ACC112 (cell line): ENCODE measurements at regions not wholly inside any gene's neighbourhood (a gene's known extent, or its start where the extent isn't known, plus 50 kb on each side); places are given as distances from the start of the nearest gene placed in this dataset.
"Not testable (repeated sequence)": the region's sequence is repeated elsewhere in the genome, so short reads cannot be mapped to it uniquely, and the experiment has no call there.

ENCODE experiments used
- H2AFZ ChIP-seq: fragments of 200-600 bp; sonication (generic); one replicate; pipeline ENCODE4 v1.6.0; 2017; ENCODE audit warnings: antibody characterized with exemption, low read length; ENCODE audit not compliant: unreplicated experiment
- H3K27ac ChIP-seq: fragments of 200-600 bp; sonication (generic); 2 replicates; pipeline ENCODE4 v1.5.1; 2014; ENCODE audit warnings: low read depth, mild to moderate bottlenecking, antibody characterized with exemption, low read length, moderate library complexity
- H3K27me3 ChIP-seq: fragments of 200-600 bp; sonication (generic); 2 replicates; pipeline ENCODE4 v1.6.1; 2014; ENCODE audit warnings: mild to moderate bottlenecking, antibody characterized with exemption, low read length, moderate library complexity, mixed read lengths; ENCODE audit not compliant: insufficient read depth
- H3K36me3 ChIP-seq: fragments of 200-600 bp; sonication (generic); 2 replicates; pipeline ENCODE4 v1.6.1; 2016; ENCODE audit warnings: mild to moderate bottlenecking, antibody characterized with exemption, low read length, moderate library complexity, mixed read lengths; ENCODE audit not compliant: insufficient read depth
- H3K4me1 ChIP-seq: fragments of 200-600 bp; sonication (generic); one replicate; pipeline ENCODE4 v1.6.1; 2016; ENCODE audit warnings: low read length, mixed read lengths; ENCODE audit not compliant: insufficient read depth, unreplicated experiment, control insufficient read depth
- H3K4me3 ChIP-seq: fragments of 200-600 bp; sonication (generic); 2 replicates; pipeline ENCODE4 v1.5.1; 2014; ENCODE audit warnings: mild to moderate bottlenecking, low read depth, low read length
- H3K79me2 ChIP-seq: fragments of 200-600 bp; sonication (generic); one replicate; pipeline ENCODE4 v1.6.0; 2016; ENCODE audit warnings: low read length; ENCODE audit not compliant: control insufficient read depth, unreplicated experiment, insufficient read depth

DNA sequence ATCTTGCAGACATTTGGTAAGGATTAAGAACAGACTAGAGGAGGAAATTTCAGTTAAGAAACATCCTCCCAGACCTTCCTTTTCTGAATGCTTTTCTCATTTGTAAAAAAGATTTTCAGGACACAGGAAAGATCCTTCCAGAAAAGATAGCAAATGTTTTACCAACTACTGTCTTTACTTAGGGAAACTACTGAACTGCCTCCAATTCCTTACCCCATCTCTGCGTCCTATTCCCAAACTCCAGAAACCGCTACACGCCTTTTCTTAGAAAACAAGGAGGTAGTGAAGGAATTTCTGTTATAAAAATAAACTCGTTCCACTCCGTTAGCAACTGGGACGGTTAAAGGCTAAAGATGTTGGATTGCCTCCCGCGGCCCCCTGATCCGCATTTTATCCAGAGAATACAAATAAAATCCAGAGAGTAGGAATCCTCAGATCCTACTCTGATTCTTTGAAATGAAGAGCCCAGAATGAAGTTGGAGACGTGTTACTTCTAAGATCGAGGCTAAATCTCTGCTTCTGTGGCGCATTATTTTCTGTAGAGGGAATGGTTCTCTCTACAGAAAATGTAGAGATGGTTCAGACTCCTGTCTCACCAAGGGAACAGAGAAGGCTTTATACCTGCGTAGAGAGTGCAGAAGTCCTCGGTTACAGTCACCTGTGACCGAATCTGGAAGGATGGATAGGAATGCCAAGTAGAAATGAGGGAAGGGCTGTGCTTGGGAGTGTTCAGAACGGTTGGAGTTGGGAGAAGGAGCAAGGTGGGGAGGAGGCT, 133.0 kb downstream of the GPX5 start:
- Histone ChIP-seq H3K27me3 (peaks cover 54% of the 10 kb centered on the region), H2AFZ (peak overlapping the region; percentile 53), H3K79me2 (no peaks in the 10 kb centered on the region), H3K27ac (no peak overlapping the region), H3K4me3 (peak overlapping the region; percentile 81), H3K4me1 (peaks cover 5% of the 10 kb centered on the region), H3K36me3 (no peaks in the 10 kb centered on the region)

DNA sequence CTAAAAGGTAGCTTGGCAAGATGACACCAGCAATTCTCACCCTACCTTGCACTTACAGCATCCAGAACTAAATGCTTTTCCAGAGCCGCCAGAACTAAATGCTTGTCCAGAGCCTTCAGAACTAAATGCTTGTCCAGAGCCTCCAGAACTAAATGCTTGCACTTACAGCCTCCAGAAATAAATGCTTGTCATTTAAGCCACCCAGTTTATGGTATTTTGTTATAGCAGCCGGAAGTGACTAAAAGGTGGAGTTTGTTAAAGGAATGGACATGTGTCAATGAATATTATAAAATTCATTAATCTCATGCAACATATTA, 133.5 kb downstream of the GPX5 start:
- Histone ChIP-seq H3K27ac (no peak overlapping the region), H3K79me2 (no peaks in the 10 kb centered on the region), H3K4me3 (peak overlapping the region; percentile 81), H3K36me3 (no peaks in the 10 kb centered on the region), H3K27me3 (peaks cover 54% of the 10 kb centered on the region), H3K4me1 (peaks cover 5% of the 10 kb centered on the region), H2AFZ (no peak overlapping the region)

DNA sequence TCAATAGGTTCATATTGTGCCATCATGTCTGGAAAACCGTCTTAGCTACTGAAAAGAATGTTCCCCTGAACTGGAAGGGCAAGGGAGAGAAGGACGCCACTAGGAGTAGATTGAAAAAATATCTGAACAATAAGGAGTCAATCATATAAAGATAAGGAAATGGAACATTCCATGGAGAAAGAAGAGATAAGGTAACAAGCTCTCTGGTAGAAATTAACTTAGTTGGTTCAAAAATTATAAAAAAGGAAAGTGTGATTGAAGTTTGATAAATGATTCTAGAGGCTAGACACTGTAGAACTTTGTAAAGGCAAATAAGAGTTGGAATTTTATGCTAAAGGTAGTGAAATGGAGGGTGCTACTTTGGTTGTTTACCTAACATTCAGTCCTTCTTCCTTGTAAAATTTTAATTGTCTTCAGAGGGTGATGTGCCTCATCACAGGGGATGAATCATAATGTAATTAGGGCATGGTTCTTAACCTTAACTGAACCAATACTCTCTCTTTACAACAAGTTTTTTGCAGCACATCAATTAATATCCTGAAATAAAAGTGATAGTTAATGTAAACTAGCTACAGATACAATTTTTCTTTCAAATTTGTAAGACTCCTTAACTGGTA, 135.5 kb downstream of the GPX5 start:
- H3K36me3 ChIP-seq = no peaks in the 10 kb centered on the region
- H3K4me3 ChIP-seq = no peak overlapping the region
- no peak overlapping the region for H2AFZ ChIP-seq
- H3K27ac ChIP-seq = no peak overlapping the region
- no peaks in the 10 kb centered on the region for H3K79me2 ChIP-seq
- H3K4me1 ChIP-seq = peaks cover 5% of the 10 kb centered on the region
- peaks cover 46% of the 10 kb centered on the region for H3K27me3 ChIP-seq

DNA sequence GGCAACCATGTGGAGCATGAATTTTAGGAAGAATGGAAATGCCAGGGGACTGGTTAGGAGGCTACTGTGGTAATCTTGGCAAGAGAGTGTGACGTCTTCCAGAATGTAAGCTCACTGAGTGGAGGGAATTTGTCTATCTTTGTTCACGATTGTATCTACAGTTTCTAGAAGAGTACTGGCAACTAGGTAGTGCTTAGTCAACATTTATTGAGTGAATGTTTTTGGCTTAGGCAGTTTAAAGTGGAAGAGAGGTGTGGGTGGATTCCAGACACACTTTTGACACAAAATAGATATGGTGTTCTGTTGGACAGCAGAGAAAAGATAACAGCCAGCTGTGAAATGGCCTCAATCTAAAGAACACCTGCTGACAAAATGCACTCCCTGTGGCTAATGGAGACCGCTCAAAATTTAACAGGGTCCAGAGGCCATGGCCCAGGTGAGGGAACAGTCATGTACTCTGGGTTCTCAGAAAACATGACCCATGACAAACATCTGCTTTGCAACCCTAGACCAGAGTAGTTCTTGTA, 139.3 kb downstream of the GPX5 start:
- Histone ChIP-seq H3K79me2 (no peaks in the 10 kb centered on the region), H2AFZ (no peak overlapping the region), H3K4me1 (no peaks in the 10 kb centered on the region), H3K27ac (no peak overlapping the region), H3K27me3 (peaks cover 37% of the 10 kb centered on the region), H3K4me3 (no peak overlapping the region), H3K36me3 (no peaks in the 10 kb centered on the region)

DNA sequence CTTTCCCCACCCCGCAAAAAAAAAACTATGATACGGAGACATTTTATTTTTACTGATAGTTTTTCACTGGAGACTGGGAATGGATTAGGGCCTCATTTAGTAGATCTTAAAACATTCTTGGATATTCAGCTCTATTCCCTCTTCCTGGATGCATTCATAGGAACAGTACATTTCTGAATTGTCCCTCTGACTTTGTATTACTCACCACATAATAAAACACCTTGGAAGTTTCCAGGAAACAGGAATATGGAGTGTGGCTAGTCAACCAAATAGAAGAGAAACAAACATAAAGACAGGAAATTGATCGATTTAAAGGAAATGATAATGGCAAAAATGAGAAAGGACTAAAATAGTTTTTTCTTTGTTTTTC, 147.7 kb downstream of the GPX5 start:
- no peak overlapping the region for H3K27ac ChIP-seq
- peaks cover 26% of the 10 kb centered on the region for H3K27me3 ChIP-seq
- no peaks in the 10 kb centered on the region for H3K36me3 ChIP-seq
- no peak overlapping the region for H2AFZ ChIP-seq
- H3K4me3 ChIP-seq = no peak overlapping the region; the same call in 1 of the 2 replicates
- no peaks in the 10 kb centered on the region for H3K4me1 ChIP-seq
- H3K79me2 ChIP-seq = no peaks in the 10 kb centered on the region

DNA sequence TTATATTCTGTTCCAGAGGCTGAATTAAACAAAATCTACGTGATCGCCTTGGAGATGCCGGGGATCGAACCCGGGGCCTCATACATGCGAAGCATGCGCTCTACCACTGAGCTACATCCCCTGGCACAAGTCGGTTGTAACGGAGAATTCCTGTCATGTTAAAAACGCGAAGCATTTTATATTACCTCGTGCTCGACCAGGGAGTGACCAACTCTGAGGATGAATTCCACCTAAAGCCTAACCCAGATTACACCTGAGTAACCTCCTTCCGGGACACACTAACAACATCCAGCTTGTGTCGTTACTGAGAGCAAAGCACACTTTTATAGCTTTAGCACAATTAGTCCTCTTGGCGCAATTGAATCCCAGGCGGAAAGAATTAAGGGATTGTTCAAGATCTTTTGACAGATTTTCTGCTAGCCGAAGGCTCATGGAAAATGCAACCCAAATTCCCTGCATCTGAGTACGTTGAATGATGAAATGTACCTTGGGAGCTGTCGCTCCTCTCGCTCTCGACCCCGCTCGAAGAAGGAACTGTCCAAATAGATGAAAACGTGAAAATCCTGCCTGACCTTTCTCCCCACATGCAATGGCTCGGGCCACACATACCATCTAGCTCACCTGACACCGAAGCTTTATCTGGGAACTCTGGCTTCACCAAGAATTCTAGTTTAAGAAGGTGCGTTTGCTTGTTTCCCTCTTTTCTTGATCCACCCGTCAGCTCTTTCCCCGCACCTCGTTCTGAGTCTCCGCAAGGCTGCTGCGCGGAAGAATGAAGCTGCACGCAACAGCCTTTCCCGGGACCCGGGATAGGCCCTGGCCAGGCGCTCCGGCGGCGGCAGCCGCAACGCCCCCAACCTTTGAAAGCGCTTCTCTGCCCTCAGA, 148.3 kb downstream of the GPX5 start:
- peak overlapping the region; percentile 89 for H3K4me3 ChIP-seq
- H3K27me3 ChIP-seq = peaks cover 27% of the 10 kb centered on the region
- H3K79me2 ChIP-seq = no peaks in the 10 kb centered on the region
- no peak overlapping the region for H3K27ac ChIP-seq
- H3K4me1 ChIP-seq = no peaks in the 10 kb centered on the region
- H2AFZ ChIP-seq = peak overlapping the region; percentile 79
- no peaks in the 10 kb centered on the region for H3K36me3 ChIP-seq

DNA sequence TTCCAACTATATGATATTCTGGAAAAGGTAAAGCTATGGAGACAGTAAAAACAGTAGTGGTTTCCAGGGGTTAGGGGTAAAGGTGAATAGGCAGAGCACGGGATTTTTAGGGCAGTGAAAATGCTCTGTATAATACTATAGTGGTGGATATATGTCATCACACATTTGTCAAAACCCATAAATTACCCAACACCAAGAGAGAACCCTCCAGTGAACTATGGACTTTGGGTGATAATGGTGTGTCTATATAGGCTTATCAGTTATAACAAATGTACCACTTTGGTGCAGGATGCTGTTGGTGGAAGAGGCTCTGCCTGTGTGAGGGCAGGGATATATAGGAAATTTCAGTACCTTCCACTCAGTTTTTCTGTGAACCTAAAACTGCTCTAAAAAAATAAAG, 149.9 kb downstream of the GPX5 start:
- no peak overlapping the region for H3K4me3 ChIP-seq
- H3K27me3 ChIP-seq = peaks cover 40% of the 10 kb centered on the region
- H3K36me3 ChIP-seq = no peaks in the 10 kb centered on the region
- H3K27ac ChIP-seq = no peak overlapping the region
- no peaks in the 10 kb centered on the region for H3K79me2 ChIP-seq
- H2AFZ ChIP-seq = no peak overlapping the region
- no peaks in the 10 kb centered on the region for H3K4me1 ChIP-seq

DNA sequence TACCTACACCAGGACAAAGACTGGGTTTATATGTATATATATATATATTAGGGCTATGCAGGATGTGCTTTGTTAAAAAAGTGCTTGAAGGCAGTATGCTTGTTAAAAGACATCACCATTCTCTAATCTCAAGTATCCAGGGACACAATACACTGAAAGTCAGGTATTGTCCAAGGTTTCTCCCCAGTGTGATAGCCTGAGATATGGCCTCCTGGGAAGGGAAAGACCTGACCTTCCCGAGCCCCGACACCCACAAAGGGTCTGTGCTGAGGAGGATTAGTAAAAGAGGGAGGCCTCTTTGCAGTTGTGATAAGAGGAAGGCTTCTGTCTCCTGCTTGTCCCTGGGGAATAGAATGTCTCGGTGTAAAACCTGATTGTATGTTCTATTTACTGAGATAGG, 156.9 kb downstream of the GPX5 start:
- Histone ChIP-seq H3K79me2 (no peaks in the 10 kb centered on the region), H2AFZ (no peak overlapping the region), H3K27me3 (peaks cover 36% of the 10 kb centered on the region), H3K27ac (no peak overlapping the region), H3K4me3 (no peak overlapping the region), H3K4me1 (peaks cover 4% of the 10 kb centered on the region), H3K36me3 (no peaks in the 10 kb centered on the region)

DNA sequence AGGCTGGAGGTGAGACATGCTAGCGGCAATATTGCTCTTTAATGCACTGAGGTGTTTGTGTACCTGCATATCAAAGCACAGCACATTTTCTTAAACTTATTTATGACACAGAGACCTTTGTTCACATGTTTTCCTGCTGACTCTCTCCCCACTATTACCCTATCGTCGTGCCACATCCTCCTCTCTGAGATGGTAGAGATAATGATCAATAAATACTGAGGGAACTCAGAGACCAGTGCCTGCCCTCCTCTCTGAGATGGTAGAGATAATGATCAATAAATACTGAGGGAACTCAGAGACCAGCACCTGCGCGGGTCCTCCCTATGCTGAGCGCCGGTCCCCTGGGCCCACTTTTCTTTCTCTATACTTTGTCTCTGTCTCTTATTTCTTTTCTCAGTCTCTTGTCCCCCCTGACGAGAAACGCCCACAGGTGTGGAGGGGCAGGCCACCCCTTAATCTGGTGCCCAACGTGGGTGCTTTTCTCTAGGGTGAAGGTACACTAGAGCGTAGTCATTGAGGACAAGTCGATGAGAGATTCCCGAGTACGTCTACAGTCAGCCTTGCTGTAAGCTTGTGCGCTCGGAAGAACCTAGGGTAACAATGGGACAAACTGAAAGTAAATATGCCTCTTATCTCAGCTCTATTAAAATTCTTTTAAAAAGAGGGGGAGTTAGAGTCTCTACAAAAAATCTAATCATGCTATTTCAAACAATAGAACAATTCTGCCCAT, 157.4 kb downstream of the GPX5 start:
- not testable (repeated sequence) for H2AFZ ChIP-seq, H3K4me1 ChIP-seq, H3K79me2 ChIP-seq, H3K36me3 ChIP-seq, H3K27ac ChIP-seq
- H3K27me3 ChIP-seq = peaks cover 36% of the 10 kb centered on the region
- H3K4me3 ChIP-seq = peak overlapping the region; percentile 49

DNA sequence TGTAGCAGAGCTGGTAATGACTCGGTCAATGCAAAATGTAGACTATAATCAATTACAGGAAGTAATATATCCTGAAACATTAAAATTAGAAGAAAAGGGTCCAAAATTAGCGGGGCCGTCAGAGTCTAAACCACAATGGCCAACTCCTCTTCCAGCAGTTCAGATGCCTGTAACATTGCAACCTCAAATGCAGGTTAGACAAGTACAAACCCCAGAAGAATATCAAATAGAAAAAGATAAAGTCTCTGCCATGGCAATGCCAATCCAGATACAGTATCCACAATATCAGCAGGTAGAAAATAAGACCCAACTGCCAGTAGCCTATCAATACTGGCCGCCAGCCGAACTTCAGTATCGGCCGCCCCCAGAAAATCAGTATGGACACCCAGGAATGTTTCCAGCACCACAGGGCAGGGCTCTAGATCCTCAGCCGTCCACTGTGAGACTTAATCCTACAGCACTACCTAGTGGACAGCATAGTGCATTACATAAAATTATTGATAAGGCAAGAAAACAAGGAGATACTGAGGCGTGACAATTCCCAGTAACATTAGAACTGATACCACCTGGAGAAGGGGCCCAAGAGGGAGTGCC, 158.4 kb downstream of the GPX5 start:
- H3K27me3 ChIP-seq = peaks cover 38% of the 10 kb centered on the region
- peaks cover 4% of the 10 kb centered on the region for H3K4me1 ChIP-seq
- H3K4me3 ChIP-seq = peak overlapping the region; percentile 49; the same call in 1 of the 2 replicates
- H3K27ac ChIP-seq = no peak overlapping the region
- no peaks in the 10 kb centered on the region for H3K36me3 ChIP-seq
- peak overlapping the region; percentile 66 for H2AFZ ChIP-seq
- H3K79me2 ChIP-seq = no peaks in the 10 kb centered on the region
